Hepatocyte (in vitro differentiated cells): ENCODE measurements at regions not wholly inside any gene's neighbourhood (a gene's known extent, or its start where the extent isn't known, plus 50 kb on each side); places are given as distances from the start of the nearest gene placed in this dataset.

Source experiments
- EZH2 ChIP-seq: fragments of 200-600 bp; sonication (generic); IDR thresholded peaks from 2 replicates; pipeline ENCODE4 v1.6.1; 2016; ENCODE audit warnings: antibody characterized with exemption, mild to moderate bottlenecking, borderline replicate concordance
- EZH2phosphoT487 ChIP-seq: fragments of 200-600 bp; sonication (generic); IDR thresholded peaks from one replicate; pipeline ENCODE4 v1.6.1; 2018; ENCODE audit warnings: antibody characterized with exemption, mild to moderate bottlenecking, low read depth, moderate library complexity; ENCODE audit not compliant: unreplicated experiment, severe bottlenecking
- TF ChIP-seq, protein P1 (sequence below): fragments of 200-600 bp; sonication (generic); IDR thresholded peaks from 2 replicates; pipeline ENCODE4 v1.5.1; 2016; ENCODE audit warnings: antibody characterized with exemption, mild to moderate bottlenecking; ENCODE audit not compliant: poor library complexity

- TF ChIP-seq, protein P1, sequence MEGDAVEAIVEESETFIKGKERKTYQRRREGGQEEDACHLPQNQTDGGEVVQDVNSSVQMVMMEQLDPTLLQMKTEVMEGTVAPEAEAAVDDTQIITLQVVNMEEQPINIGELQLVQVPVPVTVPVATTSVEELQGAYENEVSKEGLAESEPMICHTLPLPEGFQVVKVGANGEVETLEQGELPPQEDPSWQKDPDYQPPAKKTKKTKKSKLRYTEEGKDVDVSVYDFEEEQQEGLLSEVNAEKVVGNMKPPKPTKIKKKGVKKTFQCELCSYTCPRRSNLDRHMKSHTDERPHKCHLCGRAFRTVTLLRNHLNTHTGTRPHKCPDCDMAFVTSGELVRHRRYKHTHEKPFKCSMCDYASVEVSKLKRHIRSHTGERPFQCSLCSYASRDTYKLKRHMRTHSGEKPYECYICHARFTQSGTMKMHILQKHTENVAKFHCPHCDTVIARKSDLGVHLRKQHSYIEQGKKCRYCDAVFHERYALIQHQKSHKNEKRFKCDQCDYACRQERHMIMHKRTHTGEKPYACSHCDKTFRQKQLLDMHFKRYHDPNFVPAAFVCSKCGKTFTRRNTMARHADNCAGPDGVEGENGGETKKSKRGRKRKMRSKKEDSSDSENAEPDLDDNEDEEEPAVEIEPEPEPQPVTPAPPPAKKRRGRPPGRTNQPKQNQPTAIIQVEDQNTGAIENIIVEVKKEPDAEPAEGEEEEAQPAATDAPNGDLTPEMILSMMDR = no peak
- TF ChIP-seq EZH2 (no peak), EZH2phosphoT487 (no peak)
These were observed 55.3 kb upstream of the MAGI1 start for GRCh38 chr3:66093981-66094380.
